Hepatic stellate cell (primary cell): ENCODE measurements at regions not wholly inside any gene's neighbourhood (a gene's known extent, or its start where the extent isn't known, plus 50 kb on each side); places are given as distances from the start of the nearest gene placed in this dataset.
"Not testable (repeated sequence)": the region's sequence is repeated elsewhere in the genome, so short reads cannot be mapped to it uniquely, and the experiment has no call there.

Source experiments
- DNase-seq: peaks from one replicate; pipeline ENCODE4 v3.0.0; 2011; ENCODE audit warnings: low spot score

- peak; percentile 5 for DNase-seq
Observed at GRCh38 chr4:187128976-187129375, 405.3 kb upstream of the FAT1 start.

- DNase-seq, result not testable (repeated sequence)
Observed at GRCh38 chr4:187131826-187132225, 408.2 kb upstream of the FAT1 start.

- no peak for DNase-seq
Observed at GRCh38 chr4:187135878-187136277, 412.2 kb upstream of the FAT1 start.

- DNase-seq, result no peak
Observed at GRCh38 chr4:187139141-187139540, 415.5 kb upstream of the FAT1 start.

GRCh38 chr4:187141101-187141500 is 417.4 kb upstream of the FAT1 start:
- no peak for DNase-seq

GRCh38 chr4:187149229-187149945 is 425.7 kb upstream of the FAT1 start:
- DNase-seq, result no peak

- DNase-seq, result no peak
Observed at GRCh38 chr4:187157380-187157958, 433.8 kb upstream of the FAT1 start.

GRCh38 chr4:187158003-187158402 is 434.3 kb upstream of the FAT1 start:
- DNase-seq, result no peak

- DNase-seq, result no peak
Observed at GRCh38 chr4:187160486-187160885, 436.8 kb upstream of the FAT1 start.

GRCh38 chr4:187166886-187167512 is 443.3 kb upstream of the FAT1 start:
- no peak for DNase-seq

GRCh38 chr4:187171706-187172339 is 448.2 kb upstream of the FAT1 start:
- DNase-seq, result no peak

GRCh38 chr4:187172340-187172761 is 448.7 kb upstream of the FAT1 start:
- DNase-seq, result peak; percentile 66

GRCh38 chr4:187174749-187175148 is 451.1 kb upstream of the FAT1 start:
- DNase-seq, result no peak

GRCh38 chr4:187175197-187175596 is 451.5 kb upstream of the FAT1 start:
- DNase-seq, result no peak

- DNase-seq, result no peak
Observed at GRCh38 chr4:187176261-187176910, 452.7 kb upstream of the FAT1 start.

- no peak for DNase-seq
Observed at GRCh38 chr4:187178084-187178483, 454.4 kb upstream of the FAT1 start.

GRCh38 chr4:187178587-187178986 is 454.9 kb upstream of the FAT1 start:
- no peak for DNase-seq

- DNase-seq, result no peak
Observed at GRCh38 chr4:187179086-187180058, 455.7 kb upstream of the FAT1 start.

GRCh38 chr4:187181054-187181453 is 457.4 kb upstream of the FAT1 start:
- DNase-seq, result no peak

GRCh38 chr4:187183346-187183745 is 459.7 kb upstream of the FAT1 start:
- no peak for DNase-seq

GRCh38 chr4:187183826-187184225 is 460.2 kb upstream of the FAT1 start:
- no peak for DNase-seq
